A549 (cell line): ENCODE measurements at regions not wholly inside any gene's neighbourhood (a gene's known extent, or its start where the extent isn't known, plus 50 kb on each side); places are given as distances from the start of the nearest gene placed in this dataset.

Experiments
- ATAC-seq, 2 experiments: fragments of 200-7000 bp in 1 of 2; fragments of >200 bp in 1 of 2; cut with Nextera tagmentation in 1 of 2; cut with Tn5 transposase in 1 of 2; 3 replicates each; pipeline versions ENCODE4 v1.8.0 to v1.9.1; 2018 to 2020; ENCODE audit warnings: mild to moderate bottlenecking in 1 of 2, moderate library complexity in 1 of 2
- CTCF ChIA-PET: fragments of 300-600 bp; sonication (Branson Sonifier 250); formaldehyde crosslinking; extraction: SDS; loops from one replicate; lab custom pipeline; 2021; ENCODE audit warnings: antibody characterized with exemption, inconsistent platforms; lab: Yijun Ruan, JAX
- POLR2A ChIA-PET: fragments of 350-600 bp; formaldehyde crosslinking; extraction: SDS; loops from one replicate; lab custom pipeline; 2021; ENCODE audit warnings: antibody characterized with exemption, inconsistent platforms; lab: Yijun Ruan, JAX
- DNase-seq, 2 experiments: peaks; one replicate each; pipeline versions ENCODE4 v3.0.0 to v3.0.0-alpha.2; 2011 to 2016; ENCODE audit warnings: low read depth in 1 of 2, low spot score in 1 of 2
- FAIRE-seq: peaks from 2 replicates; lab custom pipeline; 2011; peaks lifted over from hg19 to GRCh38; lab: Jason Lieb, UNC
- H3K27ac ChIP-seq, 2 experiments: fragments of >200 bp; sonication (Bioruptor Twin); formaldehyde crosslinking; 3 replicates each; pipeline ENCODE4 v1.5.1; 2016 to 2017
- H3K4me1 ChIP-seq: fragments of >200 bp; sonication (Bioruptor Twin); formaldehyde crosslinking; 3 replicates; pipeline ENCODE4 v1.6.1; 2016
- H3K4me2 ChIP-seq: fragments of >200 bp; sonication (Bioruptor Twin); formaldehyde crosslinking; 3 replicates; pipeline ENCODE4 v1.6.1; 2016
- H3K4me3 ChIP-seq: fragments of >200 bp; sonication (Bioruptor Twin); formaldehyde crosslinking; 3 replicates; pipeline ENCODE4 v1.5.1; 2016
- H3K9me3 ChIP-seq: fragments of >200 bp; sonication (Bioruptor Twin); formaldehyde crosslinking; 3 replicates; pipeline ENCODE4 v1.6.1; 2016
- ATOH8 ChIP-seq: fragments of 250-450 bp; sonication (Bioruptor Pico); IDR thresholded peaks from 2 replicates; pipeline ENCODE4 v1.5.0; 2020; ENCODE audit warnings: low read depth, mild to moderate bottlenecking, moderate library complexity
- BCL3 ChIP-seq: fragments of >200 bp; sonication (Bioruptor Twin); formaldehyde crosslinking; IDR thresholded peaks from 3 replicates; pipeline ENCODE4 v1.6.1; 2016
- CBX2 ChIP-seq: fragments of 200-600 bp; sonication (generic); IDR thresholded peaks from 2 replicates; pipeline ENCODE4 v1.6.1; 2016; ENCODE audit warnings: low read depth, mild to moderate bottlenecking, borderline replicate concordance
- CEBPB ChIP-seq, 2 experiments: fragments of >200 bp in 1 of 2; sonication (Bioruptor Twin) in 1 of 2; formaldehyde crosslinking in 1 of 2; IDR thresholded peaks; 2 replicates each; pipeline ENCODE4 v1.6.1; 2012 to 2016
- CHD2 ChIP-seq: fragments of 150-350 bp; IDR thresholded peaks from 2 replicates; pipeline ENCODE4 v1.6.1; 2014; ENCODE audit warnings: low read length; ENCODE audit not compliant: partially characterized antibody
- EHMT2 ChIP-seq: fragments of 200-600 bp; sonication (generic); IDR thresholded peaks from 2 replicates; pipeline ENCODE4 v1.6.1; 2016; ENCODE audit warnings: antibody characterized with exemption, low read depth, mild to moderate bottlenecking, moderate library complexity
- ELK1 ChIP-seq: fragments of 150-350 bp; IDR thresholded peaks from 2 replicates; pipeline ENCODE4 v1.6.1; 2014; ENCODE audit warnings: low read depth, mild to moderate bottlenecking, low read length
- EP300 ChIP-seq, 2 experiments: fragments of >200 bp; sonication (Bioruptor Twin); formaldehyde crosslinking; IDR thresholded peaks; 2 replicates in 1 of 2; 3 replicates in 1 of 2; pipeline ENCODE4 v1.6.1; 2016 to 2017
- FOSL2 ChIP-seq, 2 experiments: fragments of 450-650 bp in 1 of 2; fragments of >200 bp in 1 of 2; sonication (Bioruptor Twin) in 1 of 2; formaldehyde crosslinking; IDR thresholded peaks; 2 replicates each; pipeline versions ENCODE4 v1.5.0 to v1.6.1; 2016 to 2020; ENCODE audit warnings: mild to moderate bottlenecking in 1 of 2, moderate library complexity in 1 of 2
- FOXS1 ChIP-seq: fragments of 250-450 bp; sonication (Bioruptor Pico); IDR thresholded peaks from 2 replicates; pipeline ENCODE4 v1.5.0; 2020; ENCODE audit warnings: mild to moderate bottlenecking, moderate library complexity
- HES2 ChIP-seq: fragments of >200 bp; sonication (Bioruptor Twin); formaldehyde crosslinking; IDR thresholded peaks from 2 replicates; pipeline ENCODE4 v1.6.1; 2016
- KDM5A ChIP-seq: fragments of 200-600 bp; sonication (generic); IDR thresholded peaks from 2 replicates; pipeline ENCODE4 v1.6.1; 2016; ENCODE audit warnings: antibody characterized with exemption, mild to moderate bottlenecking
- MAX ChIP-seq: IDR thresholded peaks from 2 replicates; pipeline ENCODE4 v1.6.1; 2012
- RAD21 ChIP-seq, 2 experiments: fragments of >200 bp in 1 of 2; sonication (Bioruptor Twin) in 1 of 2; formaldehyde crosslinking in 1 of 2; IDR thresholded peaks in 1 of 2; conservative IDR thresholded peaks in 1 of 2; 2 replicates in 1 of 2; 3 replicates in 1 of 2; pipeline ENCODE4 v1.6.1; 2012 to 2018; ENCODE audit warnings: inconsistent platforms in 1 of 2
- RARB ChIP-seq: fragments of 250-450 bp; sonication (Bioruptor Pico); IDR thresholded peaks from 2 replicates; pipeline ENCODE4 v1.8.0; 2021; ENCODE audit warnings: mild to moderate bottlenecking, moderate library complexity
- RCOR1 ChIP-seq: fragments of 150-350 bp; IDR thresholded peaks from 2 replicates; pipeline ENCODE4 v1.6.1; 2014; ENCODE audit warnings: antibody characterized with exemption, low read length, low read depth
- RNF2 ChIP-seq: fragments of 200-600 bp; sonication (generic); IDR thresholded peaks from 2 replicates; pipeline ENCODE4 v1.6.1; 2016; ENCODE audit warnings: low read depth, mild to moderate bottlenecking, antibody characterized with exemption, moderate library complexity, borderline replicate concordance
- SREBF2 ChIP-seq: fragments of 450-650 bp; IDR thresholded peaks from 2 replicates; pipeline ENCODE4 v1.6.1; 2014; ENCODE audit warnings: mild to moderate bottlenecking, moderate library complexity
- TFCP2L1 ChIP-seq: fragments of 250-450 bp; sonication (Bioruptor Pico); IDR thresholded peaks from 2 replicates; pipeline ENCODE4 v1.5.0; 2021; ENCODE audit warnings: mild to moderate bottlenecking
- TP53 ChIP-seq: fragments of 250-450 bp; sonication (Bioruptor Pico); IDR thresholded peaks from 2 replicates; pipeline ENCODE4 v1.5.0; 2021; ENCODE audit warnings: mild to moderate bottlenecking, moderate library complexity
- USF2 ChIP-seq: fragments of 450-650 bp; IDR thresholded peaks from 2 replicates; pipeline ENCODE4 v1.6.1; 2014; ENCODE audit warnings: antibody characterized with exemption
- ZC3H11A ChIP-seq: fragments of 450-650 bp; IDR thresholded peaks from 2 replicates; pipeline ENCODE4 v1.6.1; 2014; ENCODE audit warnings: antibody characterized with exemption, mild to moderate bottlenecking
- ZNF302 ChIP-seq: fragments of 250-450 bp; sonication (Bioruptor Pico); IDR thresholded peaks from 2 replicates; pipeline ENCODE4 v1.9.0; 2021; ENCODE audit warnings: inconsistent platforms, mild to moderate bottlenecking, moderate library complexity
- WGBS: methylation state at CpG from one replicate; pipeline ENCODE4 v1.1.6; 2017; ENCODE audit errors: missing lambda C conversion rate; 5-methylcytosine and 5-hydroxymethylcytosine counted together

GRCh38 chr5:54764102-54765090, 221.0 kb downstream of the ESM1 start:
- POLR2A ChIA-PET: no interaction called here
- Histone ChIP-seq H3K9me3 (no peaks in the 10 kb centered on the region), H3K27ac (no peak overlapping the region), H3K4me2 (no peak overlapping the region), H3K4me1 (peaks cover 4% of the 10 kb centered on the region; the same call in 1 of the 3 replicates), H3K4me3 (no peak overlapping the region)
- DNase-seq: no peak
- ATAC-seq: no peak
- TF ChIP-seq RCOR1: no peak
- TF ChIP-seq EP300 (IDR thresholded peaks at IDR 0.05): no peak
- TF ChIP-seq RARB: no peak
- TF ChIP-seq ZC3H11A: no peak
- no peak for TF ChIP-seq MAX
- no peak for TF ChIP-seq EHMT2
- TF ChIP-seq TFCP2L1 (CRISPR knock-in tag): no peak
- no peak for TF ChIP-seq FOXS1
- TF ChIP-seq USF2: no peak
- TF ChIP-seq ELK1: no peak
- TF ChIP-seq HES2: no peak
- no peak for TF ChIP-seq CBX2
- no peak for TF ChIP-seq TP53
- 43% methylated on average over 5 of the region's 5 CpGs for WGBS
- FAIRE-seq: no peak
- CTCF ChIA-PET: interaction anchor here (1.6 kb wide), 1 partner anchor 247 kb away, joined by 4 read pairs; the partner anchor contains the start of gene SNX18

GRCh38 chr5:54761213-54761701, 224.1 kb downstream of the ESM1 start:
- DNase-seq (peak in 1 of 2 experiments; percentile 31), FAIRE-seq (no peak), ATAC-seq (peak; percentile 62 to 68; a peak in 4 of 6 replicates)
- Histone ChIP-seq H3K4me2 (no peak overlapping the region), H3K9me3 (no peaks in the 10 kb centered on the region)
- CTCF ChIA-PET: interaction anchor here (1.0 kb wide), 1 partner anchor 20 kb away, joined by 3 read pairs; no protein-coding TSS in a partner anchor
- WGBS: 43% methylated on average over 2 of the region's 2 CpGs
- TF ChIP-seq CEBPB (IDR thresholded peaks at IDR 0.05) (peak in 1 of 2 experiments; percentile 25; a peak in 1 of 4 replicates), SREBF2 (no peak)
- TF ChIP-seq, all 56 proteins: peak for 1
- H3K4me3 ChIP-seq: no peak overlapping the region
- H3K4me1 ChIP-seq: peaks cover 4% of the 10 kb centered on the region; the same call in 1 of the 3 replicates
- no peak overlapping the region for H3K27ac ChIP-seq
- POLR2A ChIA-PET: no interaction called here

GRCh38 chr5:54760182-54760935, 225.0 kb downstream of the ESM1 start:
- peak overlapping the region; percentile 31 for H3K4me2 ChIP-seq
- FAIRE-seq (no peak), ATAC-seq (peak in 1 of 2 experiments; percentile 48; a peak in 4 of 6 replicates), DNase-seq (no peak)
- H3K4me1 ChIP-seq: peaks cover 4% of the 10 kb centered on the region; the same call in 1 of the 3 replicates
- 0 out of 6 replicates have a peak overlapping the region, but pooled peaks of 1 of the 2 experiments have one; percentile 19 for H3K27ac ChIP-seq
- CTCF ChIA-PET: interaction anchor here (0.8 to 1.1 kb wide), 3 partner anchors 9 to 20 kb away, joined by 3 to 4 read pairs (median 3); no protein-coding TSS in a partner anchor
- no peaks in the 10 kb centered on the region for H3K9me3 ChIP-seq
- POLR2A ChIA-PET: no interaction called here
- WGBS: 35% methylated on average over 6 of the region's 6 CpGs
- no peak overlapping the region for H3K4me3 ChIP-seq
- TF ChIP-seq RARB (no peak), BCL3 (no peak), ZNF302 (CRISPR knock-in tag) (no peak), ATOH8 (no peak), CBX2 (no peak), FOSL2 (IDR thresholded peaks at IDR 0.05) (no peak), FOSL2 (CRISPR knock-in tag; IDR thresholded peaks at IDR 0.05) (no peak), KDM5A (no peak), CHD2 (no peak), RAD21 (conservative IDR thresholded peaks at IDR 0.05 in 1 of 2, IDR thresholded peaks at IDR 0.05 in 1 of 2) (no peak), RNF2 (no peak)
